H1 (cell line): ENCODE measurements at regions not wholly inside any gene's neighbourhood (a gene's known extent, or its start where the extent isn't known, plus 50 kb on each side); places are given as distances from the start of the nearest gene placed in this dataset.

ENCODE experiments used
- CTCF ChIA-PET: fragments of 300-600 bp; sonication (Branson Sonifier 250); formaldehyde crosslinking; loops from one replicate; lab custom pipeline; 2021; ENCODE audit not compliant: partially characterized antibody; lab: Charles Lee
- POLR2A ChIA-PET: fragments of 300-600 bp; sonication (Branson Sonifier 250); formaldehyde crosslinking; loops from one replicate; lab custom pipeline; 2021; ENCODE audit warnings: inconsistent platforms; ENCODE audit not compliant: partially characterized antibody; lab: Charles Lee
- DNase-seq, 2 experiments: peaks; one replicate each; pipeline versions ENCODE4 v3.0.0 to v3.0.0-alpha.2; 2010 to 2022; ENCODE audit warnings: low spot score in 2 of 2, low read depth in 1 of 2, mixed read lengths in 1 of 2
- FAIRE-seq: peaks from 2 replicates; lab custom pipeline; 2011; peaks lifted over from hg19 to GRCh38; lab: Jason Lieb, UNC
- H2AFZ ChIP-seq: 2 replicates; pipeline ENCODE4 v1.8.1; 2012; ENCODE audit warnings: low read length, inconsistent platforms
- H2AK5ac ChIP-seq: 2 replicates; pipeline ENCODE4 v1.6.1; 2013; ENCODE audit warnings: low read depth, low read length
- H2BK120ac ChIP-seq: replicated peaks from 2 replicates; pipeline ENCODE3; 2013; ENCODE audit warnings: low read depth, low read length, inconsistent platforms
- H2BK12ac ChIP-seq: 2 replicates; pipeline ENCODE4 v1.6.1; 2013; ENCODE audit warnings: low read depth, low read length
- H2BK15ac ChIP-seq: 2 replicates; pipeline ENCODE4 v1.6.1; 2013; ENCODE audit warnings: low read length
- H2BK20ac ChIP-seq: 2 replicates; pipeline ENCODE4 v1.6.1; 2013; ENCODE audit warnings: low read length
- H2BK5ac ChIP-seq: 2 replicates; pipeline ENCODE4 v1.6.1; 2013; ENCODE audit warnings: low read depth, low read length
- H3K14ac ChIP-seq: 2 replicates; pipeline ENCODE4 v1.6.1; 2013; ENCODE audit warnings: inconsistent platforms; ENCODE audit not compliant: insufficient read length
- H3K18ac ChIP-seq: 2 replicates; pipeline ENCODE4 v1.6.1; 2013; ENCODE audit warnings: low read length; ENCODE audit errors: extremely low read depth
- H3K23ac ChIP-seq: 2 replicates; pipeline ENCODE4 v1.6.1; 2013; ENCODE audit warnings: inconsistent platforms; ENCODE audit not compliant: insufficient read length
- H3K23me2 ChIP-seq: 2 replicates; pipeline ENCODE4 v1.6.1; 2013; ENCODE audit warnings: low read depth, low read length
- H3K27ac ChIP-seq: 2 replicates; pipeline ENCODE4 v1.6.1; 2011; ENCODE audit warnings: low read depth, low read length, inconsistent platforms
- H3K27me3 ChIP-seq, 4 experiments: replicated peaks in 1 of 4; 1 replicate in 1 of 4; 2 replicates in 3 of 4; pipeline versions ENCODE4 v1.6.1 to v1.8.1; 2011 to 2013; ENCODE audit warnings: low read length in 3 of 4, mild to moderate bottlenecking in 3 of 4, inconsistent platforms in 2 of 4, mixed read lengths in 2 of 4, moderate library complexity in 1 of 4; ENCODE audit not compliant: control insufficient read depth in 3 of 4, insufficient read depth in 3 of 4; ENCODE audit errors: extremely low read depth in 1 of 4
- H3K36me3 ChIP-seq, 4 experiments: 2 replicates each; pipeline versions ENCODE4 v1.6.1 to v1.8.1; 2011 to 2013; ENCODE audit warnings: mild to moderate bottlenecking in 4 of 4, low read length in 3 of 4, moderate library complexity in 2 of 4, control low read depth in 1 of 4, inconsistent platforms in 1 of 4; ENCODE audit not compliant: insufficient read depth in 4 of 4, control insufficient read depth in 2 of 4
- H3K4ac ChIP-seq: replicated peaks from 2 replicates; pipeline ENCODE3; 2013; ENCODE audit warnings: low read length, low read depth, mixed read lengths, inconsistent platforms; ENCODE audit not compliant: insufficient read length
- H3K4me1 ChIP-seq, 4 experiments: replicated peaks in 1 of 4; 1 replicate in 1 of 4; 2 replicates in 3 of 4; pipeline versions ENCODE4 v1.6.1 to v1.8.1; 2011 to 2013; ENCODE audit warnings: low read length in 3 of 4, inconsistent platforms in 2 of 4, mixed read lengths in 1 of 4; ENCODE audit not compliant: insufficient read depth in 4 of 4, control insufficient read depth in 3 of 4
- H3K4me2 ChIP-seq, 2 experiments: 2 replicates each; pipeline versions ENCODE4 v1.6.1 to v1.8.1; 2011 to 2013; ENCODE audit warnings: low read depth in 2 of 2, low read length in 2 of 2, control low read depth in 1 of 2, inconsistent platforms in 1 of 2, mild to moderate bottlenecking in 1 of 2; ENCODE audit not compliant: insufficient read depth in 1 of 2
- H3K4me3 ChIP-seq, 4 experiments: fragments of 200-600, 300-600 bp in 1 of 4; sonication (generic), shearing (Covaris generic), sonication (Bioruptor Twin) in 1 of 4; 2 replicates each; pipeline versions ENCODE4 v1.5.1 to v1.8.1; 2011 to 2016; ENCODE audit warnings: low read length in 4 of 4, low read depth in 3 of 4, control low read depth in 2 of 4, inconsistent platforms in 2 of 4, mild to moderate bottlenecking in 2 of 4, mixed read lengths in 1 of 4, moderate library complexity in 1 of 4; ENCODE audit not compliant: insufficient read depth in 2 of 4; ENCODE audit errors: extremely low read depth in 1 of 4
- H3K56ac ChIP-seq: replicated peaks from 2 replicates; pipeline ENCODE3; 2013; ENCODE audit warnings: low read depth, mild to moderate bottlenecking, mixed read lengths, low read length, inconsistent platforms; ENCODE audit not compliant: insufficient read length
- H3K79me1 ChIP-seq: 2 replicates; pipeline ENCODE4 v1.6.1; 2013; ENCODE audit warnings: low read depth, low read length, control low read depth
- H3K79me2 ChIP-seq, 2 experiments: 2 replicates each; pipeline versions ENCODE4 v1.6.1 to v1.8.1; 2012 to 2013; ENCODE audit warnings: low read length in 2 of 2, mild to moderate bottlenecking in 2 of 2, inconsistent platforms in 1 of 2; ENCODE audit not compliant: insufficient read depth in 2 of 2, control insufficient read depth in 1 of 2
- H3K9ac ChIP-seq, 4 experiments: replicated peaks in 1 of 4; 1 replicate in 1 of 4; 2 replicates in 3 of 4; pipeline versions ENCODE4 v1.6.1 to v1.8.1; 2011 to 2013; ENCODE audit warnings: low read depth in 3 of 4, low read length in 3 of 4, control low read depth in 2 of 4, mild to moderate bottlenecking in 2 of 4, moderate library complexity in 2 of 4, inconsistent platforms in 1 of 4; ENCODE audit errors: extremely low read depth in 1 of 4
- H3K9me3 ChIP-seq, 2 experiments: 2 replicates each; pipeline versions ENCODE4 v1.6.1 to v1.8.1; 2012 to 2013; ENCODE audit warnings: mild to moderate bottlenecking in 2 of 2, moderate library complexity in 2 of 2, control low read depth in 1 of 2, inconsistent platforms in 1 of 2, low read depth in 1 of 2, low read length in 1 of 2, mixed read lengths in 1 of 2; ENCODE audit not compliant: insufficient read depth in 2 of 2
- H4K20me1 ChIP-seq, 2 experiments: replicated peaks in 1 of 2; 2 replicates each; pipeline versions ENCODE3 to v1.8.1; 2011 to 2013; ENCODE audit warnings: inconsistent platforms in 2 of 2, low read length in 2 of 2, mild to moderate bottlenecking in 1 of 2; ENCODE audit not compliant: insufficient read depth in 2 of 2, control insufficient read depth in 1 of 2
- H4K5ac ChIP-seq: 2 replicates; pipeline ENCODE4 v1.6.1; 2013; ENCODE audit warnings: low read length, low read depth, mixed read lengths, inconsistent platforms; ENCODE audit not compliant: insufficient read length
- H4K8ac ChIP-seq: 2 replicates; pipeline ENCODE4 v1.8.0; 2013; ENCODE audit warnings: mild to moderate bottlenecking, moderate library complexity, low read length, inconsistent platforms; ENCODE audit not compliant: insufficient read depth; ENCODE audit errors: extremely low read depth
- H4K91ac ChIP-seq: replicated peaks from 2 replicates; pipeline ENCODE3; 2013; ENCODE audit warnings: low read length, mixed read lengths, inconsistent platforms; ENCODE audit not compliant: insufficient read length
- CEBPB ChIP-seq: IDR thresholded peaks from 2 replicates; pipeline ENCODE4 v1.6.1; 2012; ENCODE audit warnings: low read depth, low read length
- MAX ChIP-seq: IDR thresholded peaks from 2 replicates; pipeline ENCODE4 v1.6.1; 2012; ENCODE audit warnings: inconsistent platforms
- POU5F1 ChIP-seq: IDR thresholded peaks from 2 replicates; pipeline ENCODE4 v1.6.1; 2011; ENCODE audit warnings: low read depth, mild to moderate bottlenecking, low read length, moderate library complexity
- SIX5 ChIP-seq: IDR thresholded peaks from 2 replicates; pipeline ENCODE4 v1.6.1; 2011; ENCODE audit warnings: mild to moderate bottlenecking, low read depth, low read length
- SUZ12 ChIP-seq: fragments of 200-600 bp; sonication (generic); IDR thresholded peaks from 2 replicates; pipeline ENCODE4 v1.6.1; 2012; ENCODE audit warnings: mild to moderate bottlenecking, inconsistent platforms, low read length, moderate library complexity, mixed read lengths
- TBP ChIP-seq: IDR thresholded peaks from 2 replicates; pipeline ENCODE4 v1.6.1; 2011; ENCODE audit warnings: low read depth, low read length, improper control_type of control experiment
- TEAD4 ChIP-seq: IDR thresholded peaks from 2 replicates; pipeline ENCODE4 v1.6.1; 2012; ENCODE audit warnings: low read depth, low read length, inconsistent platforms, mixed read lengths
- WGBS, 2 experiments: shearing (Covaris generic) in 1 of 2; methylation state at CpG; one replicate each; pipeline versions ENCODE4 v1.1.6 to v1.1.7; 2013 to 2015; ENCODE audit warnings: low lambda C conversion rate in 2 of 2, mixed read lengths in 2 of 2, inconsistent platforms in 1 of 2, low coverage in 1 of 2, missing lambda C conversion rate in 1 of 2; ENCODE audit not compliant: insufficient replicate concordance in 2 of 2, insufficient coverage in 1 of 2, insufficient read length in 1 of 2; ENCODE audit errors: extremely low coverage in 1 of 2, missing lambda C conversion rate in 1 of 2; 5-methylcytosine and 5-hydroxymethylcytosine counted together

- H3K9ac ChIP-seq, result no peak overlapping the region
- no peaks in the 10 kb centered on the region for H3K79me2 ChIP-seq
- H3K14ac ChIP-seq, result no peak overlapping the region
- H4K91ac ChIP-seq, result no peak overlapping the region
- H4K20me1 ChIP-seq, result no peaks in the 10 kb centered on the region
- H3K4me1 ChIP-seq, result peaks cover 0 to 15% (median 1%) of the 10 kb centered on the region in 4 experiments; a peak in 3 of 7 replicates
- no peaks in the 10 kb centered on the region for H3K36me3 ChIP-seq
- H3K4me3 ChIP-seq, result no peak overlapping the region
- H2AK5ac ChIP-seq, result no peak overlapping the region
- CTCF ChIA-PET, result interaction anchor here (0.6 to 0.8 kb wide), 2 partner anchors 11 to 122 kb away, joined by 3 read pairs; no protein-coding TSS in a partner anchor
- H3K56ac ChIP-seq, result no peak overlapping the region
- H3K9me3 ChIP-seq, result no peaks in the 10 kb centered on the region
- H3K27ac ChIP-seq, result no peak overlapping the region
- no peaks in the 10 kb centered on the region for H3K79me1 ChIP-seq
- no peaks in the 10 kb centered on the region; a peak in 2 of 7 replicates for H3K27me3 ChIP-seq
- WGBS, 2 experiments, result 86% methylated on average over 7 of the region's 8 CpGs; no CpG with 5 or more reads in 1 of the 2 experiments
- H3K23ac ChIP-seq, result no peak overlapping the region
- H4K8ac ChIP-seq, result no peak overlapping the region
- H3K23me2 ChIP-seq, result no peaks in the 10 kb centered on the region
- H2BK20ac ChIP-seq, result no peak overlapping the region
- H2BK5ac ChIP-seq, result no peak overlapping the region; the same call in 1 of the 2 replicates
- no peak overlapping the region for H2BK12ac ChIP-seq
- no peak overlapping the region for H2AFZ ChIP-seq
- H2BK120ac ChIP-seq, result no peak overlapping the region
- POLR2A ChIA-PET, result interaction anchor here (0.9 kb wide), 1 partner anchor 10 kb away, joined by 3 read pairs; no protein-coding TSS in a partner anchor
- H2BK15ac ChIP-seq, result no peak overlapping the region
- H3K4me2 ChIP-seq, result no peak overlapping the region
- H3K4ac ChIP-seq, result no peak overlapping the region
- DNase-seq (no peak), FAIRE-seq (no peak)
- no peak overlapping the region for H3K18ac ChIP-seq
- H4K5ac ChIP-seq, result no peak overlapping the region
- TF ChIP-seq POU5F1, result no peak
- TF ChIP-seq SIX5, result no peak
- TF ChIP-seq CEBPB, result no peak
- no peak for TF ChIP-seq SUZ12
- TF ChIP-seq TBP, result no peak
- no peak for TF ChIP-seq MAX
- no peak for TF ChIP-seq TEAD4
These were observed 51.3 kb upstream of the CAB39 start for GRCh38 chr2:230661072-230661957.
